ENCODE measurements at regions not wholly inside any gene's neighbourhood (a gene's known extent, or its start where the extent isn't known, plus 50 kb on each side); places are given as distances from the start of the nearest gene placed in this dataset.

DNA sequence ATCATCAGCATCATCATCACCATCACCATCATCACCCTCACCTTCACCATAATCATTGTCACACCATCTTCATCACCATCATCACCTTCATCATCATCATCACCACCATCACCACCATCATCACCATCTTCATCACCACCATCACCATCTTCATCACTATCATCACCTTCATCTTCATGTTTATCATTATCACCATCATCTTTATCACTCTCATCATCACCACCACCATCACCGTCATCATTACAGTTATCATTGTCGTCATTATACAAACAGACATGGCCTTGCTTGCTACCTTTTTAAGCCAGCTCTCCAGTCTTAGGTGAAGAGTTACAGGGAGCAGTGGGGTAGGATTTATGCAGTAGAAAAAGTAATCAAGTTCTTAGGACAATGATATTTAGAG, 114.9 kb downstream of the IRF8 start:
- CTCF ChIA-PET = interaction anchor here (1.0 to 15.4 kb wide), 2 partner anchors 23 to 193 kb away, joined by 4 to 227 read pairs; no protein-coding TSS in a partner anchor
- peaks cover 4% of the 10 kb centered on the region for H3K9me3 Mint-ChIP-seq (ENCODE audit: low read depth)
- H3K27me3 Mint-ChIP-seq = peaks cover 22% of the 10 kb centered on the region

GRCh38 chr16:86015606-86016005, 116.6 kb downstream of the IRF8 start:
- Mint-ChIP-seq H3K36me3 (peaks cover 3% of the 10 kb centered on the region), H3K27ac (no peak overlapping the region), H3K9me3 (ENCODE audit: low read depth) (peaks cover 7% of the 10 kb centered on the region), H3K4me3 (no peak overlapping the region), H3K27me3 (peaks cover 33% of the 10 kb centered on the region), H3K4me1 (peaks cover 14% of the 10 kb centered on the region)
- ATAC-seq (no peak), DNase-seq (no peak)
- CTCF ChIA-PET = interaction anchor here (1.2 to 15.4 kb wide), 11 partner anchors 14 to 215 kb away, joined by 3 to 227 read pairs (median 4); no protein-coding TSS in a partner anchor

More for the DNA sequence above, 114.9 kb downstream of the IRF8 start:
- ATAC-seq = no peak
- DNase-seq = no peak
- H3K36me3 Mint-ChIP-seq = peaks cover 3% of the 10 kb centered on the region
- H3K27ac Mint-ChIP-seq = no peak overlapping the region
- peaks cover 28% of the 10 kb centered on the region for H3K4me1 Mint-ChIP-seq
- H3K4me3 Mint-ChIP-seq = no peak overlapping the region

- Mint-ChIP-seq H3K36me3 (peaks cover 5% of the 10 kb centered on the region), H3K4me3 (no peak overlapping the region), H3K9me3 (ENCODE audit: low read depth) (peaks cover 7% of the 10 kb centered on the region), H3K27ac (no peak overlapping the region), H3K4me1 (peaks cover 9% of the 10 kb centered on the region), H3K27me3 (peaks cover 33% of the 10 kb centered on the region)
- DNase-seq (peak; percentile 37), ATAC-seq (no peak)
- CTCF ChIA-PET = interaction anchor here (0.9 to 15.4 kb wide), 13 partner anchors 13 to 216 kb away, joined by 3 to 227 read pairs (median 4); no protein-coding TSS in a partner anchor
Observed at GRCh38 chr16:86016201-86016965, 117.4 kb downstream of the IRF8 start.

DNA sequence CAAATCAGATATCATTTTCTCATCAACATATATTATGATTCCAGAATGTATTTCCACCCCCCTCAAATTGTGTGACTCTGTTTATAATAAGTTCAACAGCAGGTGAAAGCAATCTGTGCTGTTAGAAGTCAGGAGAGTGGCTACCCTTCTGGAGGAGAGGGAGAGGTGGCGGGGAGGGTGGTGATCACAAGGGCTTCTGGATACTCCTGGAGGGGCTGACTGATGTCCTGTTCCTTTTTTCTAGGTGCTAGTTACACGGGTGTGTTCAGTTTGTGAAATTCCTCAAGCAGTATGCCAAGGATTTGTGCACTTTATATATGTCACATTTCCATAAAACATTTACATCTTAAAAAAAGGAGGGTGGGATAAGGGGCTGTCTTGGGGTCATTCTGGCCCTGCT, 119.1 kb downstream of the IRF8 start:
- peaks cover 7% of the 10 kb centered on the region for H3K9me3 Mint-ChIP-seq (ENCODE audit: low read depth)
- H3K4me1 Mint-ChIP-seq = peaks cover 3% of the 10 kb centered on the region
- CTCF ChIA-PET = interaction anchor here (0.5 to 15.4 kb wide), 3 partner anchors 31 to 236 kb away, joined by 3 to 227 read pairs (median 3); no protein-coding TSS in a partner anchor
- DNase-seq = no peak
- no peak overlapping the region for H3K27ac Mint-ChIP-seq
- no peak for ATAC-seq
- no peak overlapping the region for H3K4me3 Mint-ChIP-seq
- H3K27me3 Mint-ChIP-seq = peaks cover 33% of the 10 kb centered on the region
- H3K36me3 Mint-ChIP-seq = peaks cover 5% of the 10 kb centered on the region

GRCh38 chr16:86018487-86018886, 119.5 kb downstream of the IRF8 start:
- Mint-ChIP-seq H3K4me3 (no peak overlapping the region), H3K9me3 (ENCODE audit: low read depth) (peaks cover 7% of the 10 kb centered on the region), H3K36me3 (peaks cover 5% of the 10 kb centered on the region), H3K27ac (no peak overlapping the region), H3K4me1 (peaks cover 3% of the 10 kb centered on the region), H3K27me3 (peaks cover 33% of the 10 kb centered on the region)
- CTCF ChIA-PET = interaction anchor here (1.5 to 15.4 kb wide), 2 partner anchors 31 to 198 kb away, joined by 3 to 227 read pairs; no protein-coding TSS in a partner anchor
- DNase-seq (no peak), ATAC-seq (no peak)

- DNase-seq (no peak), ATAC-seq (no peak)
- H3K27ac Mint-ChIP-seq = no peak overlapping the region
- peaks cover 7% of the 10 kb centered on the region for H3K9me3 Mint-ChIP-seq (ENCODE audit: low read depth)
- CTCF ChIA-PET = interaction anchor here (1.5 to 15.4 kb wide), 2 partner anchors 32 to 199 kb away, joined by 3 to 227 read pairs; no protein-coding TSS in a partner anchor
- peaks cover under 1% of the 10 kb centered on the region for H3K4me1 Mint-ChIP-seq
- H3K27me3 Mint-ChIP-seq = peaks cover 35% of the 10 kb centered on the region
- H3K36me3 Mint-ChIP-seq = peaks cover 2% of the 10 kb centered on the region
- no peak overlapping the region for H3K4me3 Mint-ChIP-seq
Observed at GRCh38 chr16:86018941-86019340, 120.0 kb downstream of the IRF8 start.

GRCh38 chr16:86019446-86020047, 120.6 kb downstream of the IRF8 start:
- CTCF ChIA-PET = interaction anchor here (15.4 kb wide), 1 partner anchor 199 kb away, joined by 227 read pairs; no protein-coding TSS in a partner anchor
- no peak for ATAC-seq
- Mint-ChIP-seq H3K9me3 (ENCODE audit: low read depth) (peaks cover 8% of the 10 kb centered on the region), H3K36me3 (peaks cover 2% of the 10 kb centered on the region), H3K27ac (no peak overlapping the region), H3K4me1 (no peaks in the 10 kb centered on the region), H3K27me3 (peaks cover 36% of the 10 kb centered on the region), H3K4me3 (no peak overlapping the region)
- no peak for DNase-seq

DNA sequence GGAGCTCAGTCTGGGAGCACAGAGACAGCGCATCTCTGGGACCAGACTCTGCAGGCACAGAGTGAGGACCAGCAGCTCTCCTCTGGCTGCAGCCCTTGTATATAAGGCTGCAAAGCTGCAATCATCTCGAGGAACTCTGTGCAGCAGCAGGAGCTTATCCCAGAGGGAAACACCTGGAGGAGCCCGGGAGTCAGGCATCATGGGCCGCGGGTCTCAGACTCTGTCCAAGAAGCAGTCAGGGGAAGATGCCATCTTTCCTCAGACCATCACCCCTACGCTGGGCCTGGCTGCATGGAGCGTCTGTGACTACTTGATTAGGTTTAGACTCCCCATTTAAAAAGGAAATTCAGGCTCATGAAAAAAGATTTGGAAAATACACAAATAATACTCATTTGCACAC, 122.0 kb downstream of the IRF8 start:
- Mint-ChIP-seq H3K36me3 (peaks cover 2% of the 10 kb centered on the region), H3K27ac (no peak overlapping the region), H3K4me1 (no peaks in the 10 kb centered on the region), H3K4me3 (no peak overlapping the region), H3K27me3 (peaks cover 32% of the 10 kb centered on the region), H3K9me3 (ENCODE audit: low read depth) (peaks cover 12% of the 10 kb centered on the region)
- CTCF ChIA-PET = interaction anchor here (3.5 kb wide), 1 partner anchor 201 kb away, joined by 37 read pairs; no protein-coding TSS in a partner anchor
- no peak for DNase-seq
- no peak for ATAC-seq

DNA sequence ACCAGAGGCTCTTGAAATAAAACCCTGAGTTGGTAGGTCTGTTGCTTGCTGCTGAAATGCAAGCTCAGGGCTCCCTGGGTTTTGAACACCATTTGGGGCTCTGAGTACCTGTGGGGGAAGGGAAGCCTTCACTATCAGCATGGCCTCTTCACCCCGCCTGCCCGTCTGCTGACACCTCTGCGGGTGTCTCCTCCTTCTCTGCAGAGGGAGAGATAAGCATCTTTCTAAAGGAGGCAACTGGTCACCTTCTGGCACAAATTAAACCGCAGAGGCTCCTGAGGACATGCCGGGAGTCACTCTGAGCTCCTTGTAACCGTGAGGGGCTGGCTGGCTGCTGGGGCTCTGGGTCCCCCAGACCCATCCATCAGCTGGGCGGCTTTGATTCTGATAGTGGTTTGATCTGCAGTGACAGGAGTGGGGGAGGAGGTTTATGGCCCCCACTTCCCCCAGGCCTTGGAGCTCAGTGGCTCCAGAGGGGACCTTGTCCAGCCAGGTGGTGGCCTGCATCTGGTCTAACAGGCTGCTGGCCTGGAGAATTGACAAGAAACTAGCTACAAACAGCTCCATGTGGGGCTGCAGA, 123.5 kb downstream of the IRF8 start:
- H3K9me3 Mint-ChIP-seq (ENCODE audit: low read depth) = peaks cover 12% of the 10 kb centered on the region
- H3K27ac Mint-ChIP-seq = no peak overlapping the region
- no peaks in the 10 kb centered on the region for H3K4me1 Mint-ChIP-seq
- peaks cover 2% of the 10 kb centered on the region for H3K36me3 Mint-ChIP-seq
- H3K27me3 Mint-ChIP-seq = peaks cover 26% of the 10 kb centered on the region
- no peak overlapping the region for H3K4me3 Mint-ChIP-seq
- DNase-seq = no peak
- no peak for ATAC-seq
- CTCF ChIA-PET = interaction anchor here (2.1 to 3.5 kb wide), 2 partner anchors 35 to 202 kb away, joined by 5 to 37 read pairs; no protein-coding TSS in a partner anchor

DNA sequence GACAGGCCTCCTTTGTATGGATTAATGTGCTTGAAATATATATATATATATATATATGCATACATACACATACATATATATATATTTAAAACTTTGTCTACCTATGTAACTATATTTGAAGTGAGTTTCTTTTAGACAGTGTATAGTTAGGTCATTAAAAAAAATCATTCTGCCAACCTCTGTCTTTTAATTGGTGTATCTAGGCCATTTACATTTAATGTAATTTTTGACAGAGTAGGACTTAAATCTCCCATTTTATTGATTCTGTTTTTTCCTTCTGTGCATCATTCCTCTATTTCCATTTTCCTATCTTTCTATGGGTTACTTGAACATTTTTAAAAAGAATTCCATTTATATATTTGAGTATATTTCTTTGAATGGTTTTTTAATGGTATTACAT, 125.2 kb downstream of the IRF8 start:
- ATAC-seq = no peak
- Mint-ChIP-seq H3K36me3 (peaks cover 2% of the 10 kb centered on the region), H3K4me3 (no peak overlapping the region), H3K27me3 (peaks cover 10% of the 10 kb centered on the region), H3K4me1 (no peaks in the 10 kb centered on the region), H3K9me3 (ENCODE audit: low read depth) (peaks cover 12% of the 10 kb centered on the region), H3K27ac (no peak overlapping the region)
- DNase-seq = no peak
- CTCF ChIA-PET = no interaction called here

DNA sequence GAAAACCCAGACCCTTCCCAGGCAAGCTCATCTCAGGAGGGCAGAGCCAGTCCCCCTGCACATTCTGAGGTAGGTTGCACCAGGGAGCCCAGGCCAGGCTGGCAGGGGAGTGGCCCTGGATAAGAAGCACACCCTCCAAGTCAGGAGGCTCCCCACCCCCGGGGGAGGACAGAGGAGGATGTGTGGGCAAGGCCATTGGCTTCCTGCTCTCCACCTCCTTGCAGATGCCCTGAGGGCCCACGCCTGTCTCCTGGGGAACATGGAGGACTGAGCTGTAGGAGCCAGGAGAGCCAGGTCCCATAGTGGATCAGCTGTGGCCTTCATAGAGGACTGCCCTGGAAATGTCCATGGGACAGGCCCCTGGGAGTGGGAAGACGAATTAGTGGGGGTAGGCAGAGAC, 126.7 kb downstream of the IRF8 start:
- ATAC-seq = no peak
- Mint-ChIP-seq H3K27me3 (peaks cover 5% of the 10 kb centered on the region), H3K4me3 (no peak overlapping the region), H3K36me3 (peaks cover under 1% of the 10 kb centered on the region), H3K27ac (no peak overlapping the region), H3K9me3 (ENCODE audit: low read depth) (peaks cover 9% of the 10 kb centered on the region), H3K4me1 (no peaks in the 10 kb centered on the region)
- no peak for DNase-seq
- CTCF ChIA-PET = interaction anchor here (1.4 to 1.8 kb wide), 2 partner anchors 204 to 206 kb away, joined by 6 to 7 read pairs; no protein-coding TSS in a partner anchor

DNA sequence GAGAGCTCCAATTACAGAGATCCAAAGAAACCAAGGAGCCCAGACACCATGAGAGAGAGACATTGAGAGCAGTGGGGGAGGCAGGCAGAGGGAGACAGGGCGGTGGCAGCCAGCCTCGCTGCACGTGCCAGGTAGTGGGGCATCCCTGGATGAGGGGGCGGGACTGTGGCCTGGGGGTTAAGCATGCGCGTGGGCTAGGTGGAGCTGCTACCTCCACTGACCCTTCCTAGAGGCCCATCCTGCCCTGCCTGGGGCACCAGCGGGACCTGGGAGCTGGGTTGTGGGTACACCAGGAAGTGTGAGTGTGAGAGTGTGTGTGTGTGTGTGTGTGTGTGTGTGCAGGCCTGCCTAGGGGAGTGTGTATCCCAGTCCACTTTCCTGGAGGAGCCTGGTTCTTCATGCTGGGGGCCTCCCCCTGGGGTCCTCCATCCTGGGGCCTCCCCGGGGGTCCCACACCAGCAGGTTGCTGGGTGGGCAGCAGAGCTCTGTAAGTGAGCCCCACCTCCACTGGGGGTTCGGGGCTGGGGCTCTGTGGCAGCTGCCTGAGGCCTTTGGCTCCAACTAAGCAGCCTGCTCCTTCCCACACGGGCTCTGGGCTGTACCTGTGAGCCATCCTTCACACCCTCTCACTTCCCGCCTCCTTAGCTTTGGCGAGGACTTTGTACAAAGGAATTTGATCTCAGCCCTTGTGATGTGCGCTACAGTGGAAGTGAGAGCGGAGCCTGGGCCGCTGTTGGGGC, 127.4 kb downstream of the IRF8 start:
- Mint-ChIP-seq H3K36me3 (no peaks in the 10 kb centered on the region), H3K9me3 (ENCODE audit: low read depth) (peaks cover 9% of the 10 kb centered on the region), H3K27ac (no peak overlapping the region), H3K27me3 (peaks cover 12% of the 10 kb centered on the region), H3K4me3 (no peak overlapping the region), H3K4me1 (no peaks in the 10 kb centered on the region)
- no peak for ATAC-seq
- no peak for DNase-seq
- CTCF ChIA-PET = interaction anchor here (1.4 to 1.8 kb wide), 2 partner anchors 205 to 207 kb away, joined by 6 to 7 read pairs; no protein-coding TSS in a partner anchor

All from activated CD8-positive, alpha-beta memory T cell treated with anti-CD3 and anti-CD28 coated beads, Interleukin-2, amount 10 ng/mL, durations not matched to agents 7 days and 5 days (primary cell).